GM12878 (cell line): ENCODE measurements at regions not wholly inside any gene's neighbourhood (a gene's known extent, or its start where the extent isn't known, plus 50 kb on each side); places are given as distances from the start of the nearest gene placed in this dataset.

Experiments
- ATAC-seq: fragments of 200-7000 bp; cut with Tn5 transposase; 3 replicates; pipeline ENCODE4 v1.9.1; 2020; ENCODE audit warnings: mild to moderate bottlenecking, moderate library complexity
- BruUV-seq: library from RNA; stranded (reverse); fragments of 400-500 nt; replicated peaks from 2 replicates; lab custom pipeline; 2021; lab: Mats Ljungman, UMichigan
- CTCF ChIA-PET: fragments of 300-600 bp; sonication (Branson Sonifier 250); formaldehyde crosslinking; extraction: SDS; loops from one replicate; lab custom pipeline; 2021; ENCODE audit warnings: inconsistent platforms; lab: Yijun Ruan, JAX
- POLR2A ChIA-PET: fragments of 350-600 bp; formaldehyde crosslinking; extraction: SDS; loops from one replicate; lab custom pipeline; 2021; ENCODE audit warnings: inconsistent platforms; lab: Charles Lee
- RAD21 ChIA-PET: fragments of 300-600 bp; sonication (Branson Sonifier 250); formaldehyde crosslinking; loops from one replicate; lab custom pipeline; 2023; ENCODE audit warnings: antibody characterized with exemption; ENCODE audit not compliant: unreplicated experiment; lab: Charles Lee
- SMC1A ChIA-PET: fragments of 300-600 bp; sonication (Branson Sonifier 250); formaldehyde crosslinking; loops from one replicate; lab custom pipeline; 2023; ENCODE audit not compliant: unreplicated experiment, uncharacterized antibody; lab: Charles Lee
- DNase-seq: peaks from one replicate; pipeline ENCODE4 v3.0.0-alpha.2; 2011; ENCODE audit warnings: low read depth, low spot score
- FAIRE-seq: peaks from 3 replicates; lab custom pipeline; 2011; peaks lifted over from hg19 to GRCh38; lab: Jason Lieb, UNC
- H2AFZ ChIP-seq: 2 replicates; pipeline ENCODE4 v1.6.0; 2011; ENCODE audit warnings: low read depth, low read length, control low read depth; ENCODE audit not compliant: control insufficient read depth
- H3K27ac ChIP-seq: 2 replicates; pipeline ENCODE4 v1.5.1; 2011; ENCODE audit warnings: control low read depth; ENCODE audit not compliant: control insufficient read depth, insufficient read depth
- H3K27me3 ChIP-seq, 2 experiments: replicated peaks in 1 of 2; 2 replicates each; pipeline versions ENCODE4 v1.6.0 to v1.6.1; 2011; ENCODE audit warnings: low read length in 1 of 2; ENCODE audit not compliant: control insufficient read depth in 2 of 2, insufficient read depth in 2 of 2
- H3K36me3 ChIP-seq, 2 experiments: 2 replicates each; pipeline ENCODE4 v1.5.1; 2011; ENCODE audit warnings: low read length in 1 of 2; ENCODE audit not compliant: control insufficient read depth in 2 of 2, insufficient read depth in 2 of 2
- H3K4me1 ChIP-seq: 2 replicates; pipeline ENCODE4 v1.6.1; 2011; ENCODE audit warnings: mild to moderate bottlenecking, low read length, moderate library complexity, mixed read lengths; ENCODE audit not compliant: control insufficient read depth, insufficient read depth
- H3K4me2 ChIP-seq: 2 replicates; pipeline ENCODE4 v1.6.0; 2011; ENCODE audit warnings: control low read depth; ENCODE audit not compliant: control insufficient read depth, insufficient read depth
- H3K4me3 ChIP-seq: fragments of 200-600 bp; sonication (generic); 2 replicates; pipeline ENCODE4 v1.5.1; 2016
- H3K79me2 ChIP-seq: 2 replicates; pipeline ENCODE4 v1.6.0; 2011; ENCODE audit warnings: low read length; ENCODE audit not compliant: control insufficient read depth, insufficient read depth
- H3K9ac ChIP-seq: 2 replicates; pipeline ENCODE4 v1.8.0; 2011; ENCODE audit warnings: low read length, control low read depth, mixed read lengths; ENCODE audit not compliant: control insufficient read depth, insufficient read depth
- H3K9me3 ChIP-seq: replicated peaks from 3 replicates; pipeline ENCODE4 v1.5.1; 2011; ENCODE audit warnings: mild to moderate bottlenecking, low read length; ENCODE audit not compliant: control insufficient read depth, insufficient read depth
- H4K20me1 ChIP-seq: 2 replicates; pipeline ENCODE4 v1.6.0; 2011; ENCODE audit not compliant: control insufficient read depth, insufficient read depth
- BACH1 ChIP-seq: fragments of 450-650 bp; IDR thresholded peaks from 2 replicates; pipeline ENCODE4 v1.6.1; 2017; ENCODE audit warnings: mild to moderate bottlenecking, borderline replicate concordance
- KAT2A ChIP-seq: conservative IDR thresholded peaks from 2 replicates; pipeline ENCODE4 v1.6.1; 2011; ENCODE audit warnings: low read depth, low read length; ENCODE audit not compliant: control insufficient read depth
- SIX5 ChIP-seq: IDR thresholded peaks from 2 replicates; pipeline ENCODE4 v1.6.1; 2011; ENCODE audit warnings: mild to moderate bottlenecking, low read depth, low read length, moderate library complexity; ENCODE audit not compliant: severe bottlenecking
- ZBTB40 ChIP-seq: fragments of 450-650 bp; IDR thresholded peaks from 2 replicates; pipeline ENCODE4 v1.6.1; 2016; ENCODE audit warnings: mild to moderate bottlenecking, moderate library complexity, borderline replicate concordance
- WGBS: methylation state at CpG from one replicate; pipeline ENCODE4 v1.1.6; 2016; ENCODE audit warnings: low lambda C conversion rate; ENCODE audit not compliant: insufficient replicate concordance, insufficient coverage; ENCODE audit errors: missing lambda C conversion rate; 5-methylcytosine and 5-hydroxymethylcytosine counted together
- in situ Hi-C: fragments of 300-500 bp; cut with MboI; formaldehyde crosslinking; loops from 9 replicates; pipeline ENCODE4 v1.14.3; 2018; ENCODE audit warnings: mixed read lengths
- intact Hi-C: fragments of 100-400 bp; cut with micrococcal nuclease; formaldehyde crosslinking; loops from one replicate; pipeline ENCODE4 v1.14.2; 2022; ENCODE audit not compliant: unreplicated experiment

- H3K4me2 ChIP-seq, result no peak overlapping the region
- TF ChIP-seq BACH1, result no peak
- TF ChIP-seq ZBTB40, result no peak
- no peak for TF ChIP-seq SIX5
- TF ChIP-seq KAT2A, result no peak
- CTCF ChIA-PET, result no interaction called here
- no peak overlapping the region for H3K4me3 ChIP-seq
- intact Hi-C loops (no loop called here), in situ Hi-C loops (no loop called here)
- H3K27ac ChIP-seq, result no peak overlapping the region
- 8% methylated on average over 5 of the region's 5 CpGs for WGBS
- H3K27me3 ChIP-seq, result no peaks in the 10 kb centered on the region
- H3K9ac ChIP-seq, result no peak overlapping the region
- DNase-seq, result no peak
- RAD21 ChIA-PET, result no interaction called here
- no peaks in the 10 kb centered on the region for H3K9me3 ChIP-seq
- POLR2A ChIA-PET, result no interaction called here
- ATAC-seq, result no peak
- BruUV-seq, result no TSS peak
- SMC1A ChIA-PET, result no interaction called here
- no peak overlapping the region for H2AFZ ChIP-seq
- FAIRE-seq, result no peak
- H3K4me1 ChIP-seq, result no peaks in the 10 kb centered on the region
- no peaks in the 10 kb centered on the region for H3K79me2 ChIP-seq
- H4K20me1 ChIP-seq, result no peaks in the 10 kb centered on the region
- no peaks in the 10 kb centered on the region for H3K36me3 ChIP-seq
These were observed 179.0 kb downstream of the DHX15 start for GRCh38 chr4:24405341-24405740.
